T-helper 17 cell (primary cell): ENCODE measurements at regions not wholly inside any gene's neighbourhood (a gene's known extent, or its start where the extent isn't known, plus 50 kb on each side); places are given as distances from the start of the nearest gene placed in this dataset.

Source experiments
- ATAC-seq: fragments of 150-1000 bp; cut with Tn5 transposase; 2 replicates; pipeline ENCODE4 v1.10.0; 2021; ENCODE audit warnings: mild to moderate bottlenecking, moderate library complexity
- DNase-seq, 3 donors: peaks; one replicate each; pipeline versions ENCODE4 v3.0.0 to v3.0.0-alpha.2; 2020 to 2021
- H3K9me3 ChIP-seq: one replicate; pipeline ENCODE4 v1.7.0; 2013; ENCODE audit warnings: low read length, mild to moderate bottlenecking; ENCODE audit not compliant: control insufficient read depth, poor library complexity, severe bottlenecking
- H3K27ac Mint-ChIP-seq: one replicate; pipeline ENCODE4 v1.8.0; 2022; ENCODE audit warnings: mild to moderate bottlenecking, moderate library complexity, mixed read lengths
- H3K27me3 Mint-ChIP-seq: one replicate; pipeline ENCODE4 v1.8.0; 2022; ENCODE audit warnings: mixed read lengths
- H3K36me3 Mint-ChIP-seq: one replicate; pipeline ENCODE4 v1.8.0; 2022; ENCODE audit warnings: low read depth, mixed read lengths
- H3K4me1 Mint-ChIP-seq: one replicate; pipeline ENCODE4 v1.8.0; 2022; ENCODE audit warnings: mild to moderate bottlenecking, mixed read lengths
- H3K4me3 Mint-ChIP-seq: one replicate; pipeline ENCODE4 v1.8.0; 2022; ENCODE audit warnings: mild to moderate bottlenecking, moderate library complexity, mixed read lengths

DNA sequence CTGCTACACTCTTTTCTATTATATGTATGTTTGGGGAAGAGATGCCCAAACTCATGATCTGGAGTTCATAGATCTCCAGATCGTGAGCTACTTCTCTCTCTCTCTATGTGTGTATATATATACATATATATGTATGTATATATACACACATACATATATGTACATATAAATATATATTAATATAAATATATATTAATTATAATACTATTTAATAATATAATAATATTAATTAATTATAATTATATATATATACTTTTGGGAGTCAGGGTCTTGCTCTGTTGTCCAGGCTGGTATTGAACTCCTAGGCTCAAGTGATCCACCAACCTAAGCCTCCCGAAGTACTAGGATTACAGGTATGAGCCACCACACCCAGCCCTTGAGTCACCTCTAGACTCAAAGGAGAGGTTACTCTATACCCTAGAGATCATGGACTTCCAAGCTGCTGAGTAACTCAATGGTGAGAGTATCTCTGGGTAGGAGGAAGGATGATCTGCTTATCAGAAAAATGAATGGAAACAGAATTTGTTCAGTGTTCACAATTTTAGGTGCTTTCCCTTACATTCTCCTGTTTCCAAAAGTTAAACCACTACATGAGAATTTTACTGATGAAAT lies 463.5 kb upstream of the TRIB2 start:
- Mint-ChIP-seq H3K4me1 (no peaks in the 10 kb centered on the region), H3K27ac (no peak overlapping the region), H3K36me3 (peaks cover 3% of the 10 kb centered on the region), H3K4me3 (no peak overlapping the region), H3K27me3 (no peaks in the 10 kb centered on the region)
- ATAC-seq (no peak), DNase-seq (no peak)
- no peaks in the 10 kb centered on the region for H3K9me3 ChIP-seq

DNA sequence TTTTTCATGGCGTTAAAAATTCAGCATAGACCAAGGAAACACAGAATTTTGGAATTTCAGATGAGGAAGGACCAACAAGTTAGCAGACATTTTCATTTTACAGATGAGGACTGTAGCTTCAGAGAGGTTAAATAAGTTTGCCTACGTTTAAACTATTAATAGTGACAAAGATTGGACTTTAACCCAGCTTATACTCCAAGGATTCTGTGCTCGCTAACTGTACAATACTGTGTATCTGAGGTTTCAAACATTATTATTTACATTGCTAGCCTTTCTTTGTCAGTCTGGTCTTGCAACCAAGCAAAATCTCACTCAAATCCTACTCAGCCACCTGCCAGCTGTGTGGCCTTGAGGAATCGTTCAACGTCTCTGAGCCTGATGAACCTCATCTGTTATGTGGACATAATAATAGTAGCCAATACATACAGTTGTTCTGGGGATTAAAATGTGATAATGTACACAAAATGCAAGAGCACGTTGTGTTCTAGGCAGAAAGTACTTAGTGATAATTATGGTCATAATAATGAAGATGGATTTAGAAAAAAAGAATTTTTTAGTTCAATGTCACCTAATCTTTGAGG lies 462.4 kb upstream of the TRIB2 start:
- DNase-seq (no peak), ATAC-seq (no peak)
- no peak overlapping the region for H3K4me3 Mint-ChIP-seq
- no peaks in the 10 kb centered on the region for H3K27me3 Mint-ChIP-seq
- H3K27ac Mint-ChIP-seq, result no peak overlapping the region
- no peaks in the 10 kb centered on the region for H3K4me1 Mint-ChIP-seq
- H3K9me3 ChIP-seq, result no peaks in the 10 kb centered on the region
- H3K36me3 Mint-ChIP-seq, result peaks cover 3% of the 10 kb centered on the region

DNA sequence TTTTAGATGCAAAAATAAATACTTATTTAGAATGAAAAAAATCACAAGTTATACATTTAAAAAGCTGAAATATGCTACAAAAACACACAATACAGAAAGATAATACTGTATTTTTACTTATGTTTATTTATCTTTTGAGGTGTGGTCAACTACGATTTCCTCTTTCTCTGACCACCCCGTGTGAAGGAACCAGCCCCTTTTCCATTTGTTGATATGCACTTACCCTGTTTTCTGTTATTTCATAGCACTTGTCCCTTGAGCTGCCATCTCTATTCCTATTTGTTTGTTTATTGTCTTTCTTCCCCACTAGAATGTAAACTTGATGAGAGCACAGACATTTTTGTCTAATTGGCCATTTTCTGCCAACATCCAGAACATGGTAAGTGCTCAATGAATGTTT lies 460.5 kb upstream of the TRIB2 start:
- ATAC-seq, result no peak
- H3K4me1 Mint-ChIP-seq, result no peaks in the 10 kb centered on the region
- no peaks in the 10 kb centered on the region for H3K9me3 ChIP-seq
- H3K27me3 Mint-ChIP-seq, result no peaks in the 10 kb centered on the region
- H3K36me3 Mint-ChIP-seq, result peaks cover 5% of the 10 kb centered on the region
- DNase-seq, result no peak
- H3K4me3 Mint-ChIP-seq, result no peak overlapping the region
- no peak overlapping the region for H3K27ac Mint-ChIP-seq

DNA sequence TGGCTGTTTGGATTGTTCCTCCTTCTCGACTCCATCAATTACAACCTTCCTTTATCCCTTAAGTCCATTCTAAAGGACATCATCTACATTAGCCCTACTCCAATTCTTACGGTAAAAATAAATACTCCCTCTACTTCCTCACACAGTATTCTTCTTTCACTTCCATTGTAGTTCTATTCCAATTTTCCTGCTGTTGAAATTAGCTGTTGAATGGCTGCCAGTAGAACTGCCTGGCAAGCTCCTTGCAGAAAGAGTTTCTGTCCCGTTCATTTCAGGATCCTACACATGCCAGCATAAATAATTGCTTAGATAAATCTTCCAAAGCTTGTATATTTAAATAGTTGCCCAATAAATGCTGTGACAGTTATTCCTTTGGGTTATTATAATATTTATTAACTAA lies 459.3 kb upstream of the TRIB2 start:
- Mint-ChIP-seq H3K27me3 (no peaks in the 10 kb centered on the region), H3K4me1 (peaks cover 7% of the 10 kb centered on the region), H3K36me3 (peaks cover 5% of the 10 kb centered on the region), H3K27ac (no peak overlapping the region), H3K4me3 (no peak overlapping the region)
- H3K9me3 ChIP-seq, result no peaks in the 10 kb centered on the region
- ATAC-seq (no peak), DNase-seq (no peak)

DNA sequence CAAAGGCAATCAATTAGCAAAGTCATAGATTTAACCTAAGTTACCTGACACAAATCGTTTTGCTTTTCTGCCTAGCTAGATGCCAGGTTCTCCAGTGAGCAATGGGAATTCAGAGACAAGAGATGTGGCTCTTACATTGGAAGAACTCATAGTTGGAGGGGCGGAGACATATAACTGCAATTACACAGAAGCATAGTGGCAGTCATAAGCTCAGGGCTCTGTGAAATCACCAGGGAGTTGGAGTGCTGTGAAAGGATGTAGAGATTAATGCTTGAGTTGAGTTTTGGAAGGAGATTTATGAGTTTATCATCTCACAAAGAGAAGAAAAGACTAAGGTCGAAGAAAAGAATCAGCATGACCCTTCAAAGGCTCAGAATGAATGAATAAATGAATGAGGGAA lies 457.2 kb upstream of the TRIB2 start:
- no peak overlapping the region for H3K4me3 Mint-ChIP-seq
- peak overlapping the region; percentile 1 for H3K27ac Mint-ChIP-seq
- H3K4me1 Mint-ChIP-seq, result peaks cover 24% of the 10 kb centered on the region
- H3K36me3 Mint-ChIP-seq, result peaks cover 5% of the 10 kb centered on the region
- DNase-seq, result no peak
- no peak for ATAC-seq
- no peaks in the 10 kb centered on the region for H3K9me3 ChIP-seq
- no peaks in the 10 kb centered on the region for H3K27me3 Mint-ChIP-seq

DNA sequence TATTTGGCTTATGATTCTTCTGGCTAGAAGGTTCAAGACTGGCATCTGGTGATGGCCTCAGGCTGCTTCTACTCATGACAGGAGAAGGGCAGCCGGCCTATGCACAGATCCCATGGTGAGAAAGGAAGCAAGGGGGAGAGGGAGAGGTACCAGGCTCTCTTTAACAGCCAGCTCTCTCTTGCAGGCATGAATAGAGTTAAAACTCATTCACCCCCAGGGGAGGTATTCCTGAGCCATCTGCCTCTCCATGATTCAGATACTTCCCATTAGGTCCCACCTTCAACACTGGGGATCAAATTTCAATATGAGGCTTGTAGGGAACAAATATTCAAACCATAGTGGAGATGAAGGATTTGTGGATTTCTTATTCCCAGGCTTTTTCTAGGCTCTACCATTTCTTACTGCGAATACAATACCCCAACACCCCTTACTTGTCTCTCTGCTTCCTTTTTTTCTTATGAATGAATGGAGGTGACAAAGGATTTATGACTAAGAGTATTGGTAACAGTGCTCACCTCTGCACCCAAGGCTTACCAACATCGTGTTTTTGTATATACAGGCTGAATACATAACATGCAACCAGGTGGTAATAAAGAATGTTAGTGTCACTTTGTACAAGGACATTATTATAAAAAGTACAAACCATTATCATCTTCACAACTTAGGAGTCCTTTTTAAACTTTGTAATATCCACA lies 454.6 kb upstream of the TRIB2 start:
- Mint-ChIP-seq H3K4me1 (peaks cover 29% of the 10 kb centered on the region), H3K27me3 (no peaks in the 10 kb centered on the region), H3K36me3 (peaks cover 3% of the 10 kb centered on the region), H3K4me3 (peak overlapping the region; percentile 62), H3K27ac (peak overlapping the region; percentile 91)
- peak; percentile 56 for ATAC-seq
- DNase-seq, result no peak
- no peaks in the 10 kb centered on the region for H3K9me3 ChIP-seq

DNA sequence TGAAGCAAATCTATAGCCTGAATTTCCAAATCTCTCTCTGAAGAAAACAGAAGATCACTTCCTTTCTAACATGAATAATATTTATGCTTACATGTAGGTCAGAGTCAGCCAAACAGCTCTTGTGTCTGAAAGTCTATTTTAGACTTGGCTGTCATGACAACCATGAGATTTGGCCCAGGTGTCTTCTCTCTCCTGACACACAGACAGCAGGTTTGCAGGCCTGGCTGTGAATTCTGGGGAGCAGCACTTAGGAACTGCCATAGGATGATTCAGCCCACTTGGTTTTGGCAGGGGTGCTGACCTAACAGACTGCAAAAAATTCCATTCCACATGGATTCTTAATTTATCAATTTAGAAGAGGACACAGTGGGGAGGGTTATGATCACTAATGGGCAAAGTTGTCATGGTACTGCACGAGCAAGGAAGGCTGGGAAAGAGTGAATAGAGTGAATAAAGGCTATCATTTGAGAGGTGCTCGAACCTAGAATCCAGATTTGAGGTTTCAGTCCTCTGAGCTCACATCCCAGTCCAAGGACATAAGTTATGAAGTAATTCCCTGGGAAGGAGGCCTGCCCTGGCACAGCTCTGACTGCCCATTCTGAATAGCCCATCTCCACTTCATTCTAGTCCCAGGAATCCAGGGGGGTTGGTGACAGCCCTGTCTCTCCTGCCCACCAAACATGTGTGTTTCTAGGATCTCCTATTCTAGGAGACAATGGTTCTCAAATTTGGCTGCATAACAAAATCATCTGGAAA lies 453.9 kb upstream of the TRIB2 start:
- Mint-ChIP-seq H3K36me3 (peaks cover 3% of the 10 kb centered on the region), H3K27ac (peak overlapping the region; percentile 91), H3K27me3 (no peaks in the 10 kb centered on the region), H3K4me1 (peaks cover 29% of the 10 kb centered on the region), H3K4me3 (peak overlapping the region; percentile 62)
- peak; percentile 89 for ATAC-seq
- H3K9me3 ChIP-seq, result no peaks in the 10 kb centered on the region
- no peak for DNase-seq

DNA sequence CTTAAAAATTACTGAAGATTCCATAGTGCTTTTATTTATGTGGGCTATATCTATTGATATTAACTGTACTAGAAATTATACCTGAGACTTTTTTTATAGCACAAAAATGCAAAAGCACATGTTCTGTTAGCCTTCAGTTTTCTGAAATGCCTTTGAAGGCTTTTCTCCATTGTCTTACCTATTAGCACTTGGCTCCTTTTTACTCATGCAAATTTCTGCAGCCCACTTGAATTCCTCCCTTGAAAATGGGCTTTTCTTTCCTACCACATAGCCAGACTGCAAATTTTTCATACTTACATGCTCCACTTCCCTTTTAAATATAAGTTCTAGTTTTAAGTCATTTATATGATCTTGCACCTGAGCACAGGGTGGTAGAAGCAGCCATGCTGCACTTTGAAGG lies 453.0 kb upstream of the TRIB2 start:
- Mint-ChIP-seq H3K27me3 (no peaks in the 10 kb centered on the region), H3K4me3 (no peak overlapping the region), H3K27ac (peak overlapping the region; percentile 91), H3K4me1 (peaks cover 31% of the 10 kb centered on the region), H3K36me3 (peaks cover 3% of the 10 kb centered on the region)
- ATAC-seq (no peak), DNase-seq (no peak)
- H3K9me3 ChIP-seq, result no peaks in the 10 kb centered on the region

DNA sequence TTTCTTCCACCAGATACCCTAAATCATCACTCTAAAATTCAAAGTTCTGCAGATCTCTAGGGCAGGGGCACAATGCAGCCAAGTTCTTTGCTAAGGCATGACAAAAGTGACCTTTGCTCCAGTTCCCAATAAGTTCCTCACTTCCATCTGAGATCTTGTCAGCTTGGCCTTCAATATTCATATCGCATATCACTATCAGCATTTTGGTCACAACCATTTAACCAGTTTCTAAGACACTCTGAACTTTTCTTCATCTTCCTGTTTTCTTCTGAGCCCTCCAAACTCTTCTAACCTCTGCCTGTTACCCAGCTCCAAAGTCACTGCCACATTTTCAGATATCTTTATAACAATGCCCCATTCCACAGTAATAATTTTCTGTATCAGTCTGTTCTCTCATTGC lies 452.6 kb upstream of the TRIB2 start:
- Mint-ChIP-seq H3K4me3 (no peak overlapping the region), H3K27me3 (no peaks in the 10 kb centered on the region), H3K27ac (peak overlapping the region; percentile 91), H3K36me3 (peaks cover 3% of the 10 kb centered on the region), H3K4me1 (peaks cover 31% of the 10 kb centered on the region)
- ATAC-seq (no peak), DNase-seq (no peak)
- H3K9me3 ChIP-seq, result no peaks in the 10 kb centered on the region

DNA sequence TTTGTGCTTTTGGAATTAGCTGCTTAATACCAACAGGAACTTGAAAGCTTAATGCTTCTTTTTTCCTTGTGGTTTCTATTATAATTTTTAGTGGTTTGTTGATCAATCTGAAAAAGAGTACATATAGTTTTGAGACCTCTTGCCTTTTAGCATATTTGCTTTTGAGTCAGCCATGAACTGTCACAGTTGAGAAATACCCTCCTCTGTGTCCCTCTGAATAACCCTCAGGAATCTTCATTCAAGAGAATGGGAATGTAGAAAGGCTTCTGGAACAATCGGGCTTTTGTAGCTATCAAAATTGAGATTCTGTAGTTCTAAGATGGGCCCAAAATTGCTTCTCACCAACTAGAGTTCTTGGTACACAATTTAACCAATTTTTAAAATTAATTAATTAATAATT lies 451.1 kb upstream of the TRIB2 start:
- Mint-ChIP-seq H3K36me3 (peaks cover 2% of the 10 kb centered on the region), H3K27ac (no peak overlapping the region), H3K4me1 (peaks cover 33% of the 10 kb centered on the region), H3K27me3 (no peaks in the 10 kb centered on the region), H3K4me3 (no peak overlapping the region)
- no peak for DNase-seq
- no peak for ATAC-seq
- H3K9me3 ChIP-seq, result no peaks in the 10 kb centered on the region

DNA sequence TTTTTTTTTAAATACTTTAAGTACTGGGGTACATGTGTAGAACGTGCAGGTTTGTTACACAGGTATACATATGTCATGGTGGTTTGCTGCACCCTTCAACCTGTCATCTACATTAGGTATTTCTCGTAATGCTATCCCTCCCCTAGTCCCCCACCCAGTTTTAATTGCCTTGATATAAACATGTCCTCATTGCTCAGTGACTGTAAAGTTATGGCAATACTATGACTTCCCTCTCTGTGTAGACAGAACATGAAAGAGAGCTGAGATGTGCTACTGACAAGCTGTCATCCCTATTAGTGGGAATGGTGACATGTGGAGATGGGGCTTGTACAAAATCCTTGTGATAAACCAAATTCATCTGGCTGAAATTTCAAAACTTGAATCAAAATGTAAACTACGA lies 449.7 kb upstream of the TRIB2 start:
- no peak overlapping the region for H3K4me3 Mint-ChIP-seq
- no peak for ATAC-seq
- DNase-seq, result no peak
- peaks cover 38% of the 10 kb centered on the region for H3K4me1 Mint-ChIP-seq
- H3K27me3 Mint-ChIP-seq, result no peaks in the 10 kb centered on the region
- H3K27ac Mint-ChIP-seq, result no peak overlapping the region
- H3K36me3 Mint-ChIP-seq, result no peaks in the 10 kb centered on the region
- H3K9me3 ChIP-seq, result no peaks in the 10 kb centered on the region

DNA sequence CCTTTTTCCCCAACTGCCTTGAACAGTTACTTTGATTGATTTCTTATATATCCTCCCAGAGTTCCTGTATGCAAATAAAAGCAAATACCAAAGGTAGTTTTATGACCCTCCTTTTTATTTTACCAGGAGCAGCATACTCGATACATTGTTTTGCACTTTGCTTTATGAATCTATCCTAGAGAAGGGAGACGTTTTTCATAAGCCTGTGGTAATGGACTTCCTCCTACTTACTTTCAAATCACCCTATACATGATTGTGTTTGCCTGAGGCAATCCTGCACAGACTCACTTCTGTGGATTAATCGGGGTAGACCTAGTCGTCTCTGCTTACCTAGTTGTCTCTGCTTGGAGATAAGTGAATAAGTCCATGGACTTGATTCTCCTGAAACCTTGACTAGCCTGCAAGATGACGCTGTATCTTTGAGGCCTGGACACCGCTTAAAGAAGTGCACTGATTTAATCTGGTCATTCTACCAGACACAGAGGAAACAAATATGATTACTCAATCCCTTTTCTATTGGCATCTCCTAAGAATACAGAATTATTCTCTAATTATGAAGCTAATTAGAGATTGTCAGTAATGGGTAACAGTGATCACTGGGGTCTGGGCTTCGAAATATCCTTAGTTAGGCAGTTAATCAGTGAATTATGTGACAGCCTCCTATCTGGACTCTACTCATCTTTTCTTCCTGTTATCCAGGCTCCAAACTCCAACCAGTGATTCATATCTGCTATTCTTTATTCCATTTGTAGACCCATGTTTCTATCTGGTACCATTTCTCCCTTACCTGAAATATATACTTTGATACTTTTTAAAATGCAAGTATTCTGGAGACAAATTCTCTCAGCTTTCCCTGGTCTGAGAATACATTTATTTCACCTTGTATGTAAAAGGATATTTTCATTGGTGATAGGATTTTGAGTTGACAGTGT lies 447.4 kb upstream of the TRIB2 start:
- Mint-ChIP-seq H3K36me3 (peaks cover 2% of the 10 kb centered on the region), H3K4me3 (no peak overlapping the region), H3K27ac (no peak overlapping the region), H3K4me1 (peaks cover 22% of the 10 kb centered on the region), H3K27me3 (no peaks in the 10 kb centered on the region)
- no peak for ATAC-seq
- no peak for DNase-seq
- H3K9me3 ChIP-seq, result no peaks in the 10 kb centered on the region
